SK-N-SH treated with all-trans-retinoic acid at 6 μM for 48 hours (cell line): ENCODE measurements at regions not wholly inside any gene's neighbourhood (a gene's known extent, or its start where the extent isn't known, plus 50 kb on each side); places are given as distances from the start of the nearest gene placed in this dataset.

Experiments
- ESRRG ChIP-seq: fragments of 250-450 bp; sonication (Bioruptor Pico); IDR thresholded peaks from 2 replicates; pipeline ENCODE4 v1.6.1; 2021; ENCODE audit warnings: mild to moderate bottlenecking
- SNAI2 ChIP-seq: fragments of 250-450 bp; sonication (Bioruptor Pico); IDR thresholded peaks from 2 replicates; pipeline ENCODE4 v1.5.0; 2020; ENCODE audit warnings: mild to moderate bottlenecking, moderate library complexity
- TOX ChIP-seq: fragments of 250-450 bp; sonication (Bioruptor Pico); IDR thresholded peaks from 2 replicates; pipeline ENCODE4 v1.8.0; 2021; ENCODE audit warnings: mild to moderate bottlenecking, moderate library complexity, borderline replicate concordance
- ZNF565 ChIP-seq: fragments of 450-650 bp; formaldehyde crosslinking; conservative IDR thresholded peaks from 2 replicates; pipeline ENCODE4 v1.5.0; 2020; ENCODE audit warnings: low read depth, mild to moderate bottlenecking, moderate library complexity
- TF ChIP-seq, protein P1 (sequence below): fragments of 250-450 bp; sonication (Bioruptor Pico); IDR thresholded peaks from 2 replicates; pipeline ENCODE4 v1.5.1; 2020; ENCODE audit warnings: low read depth, mild to moderate bottlenecking, moderate library complexity
- TF ChIP-seq, protein P2 (sequence below): fragments of 250-450 bp; sonication (Bioruptor Pico); IDR thresholded peaks from 2 replicates; pipeline ENCODE4 v1.8.0; 2021; ENCODE audit warnings: low read depth, mild to moderate bottlenecking, moderate library complexity, borderline replicate concordance
- TF ChIP-seq, protein P3 (sequence below): fragments of 250-450 bp; sonication (Bioruptor Pico); IDR thresholded peaks from 2 replicates; pipeline ENCODE4 v1.8.0; 2020; ENCODE audit warnings: mild to moderate bottlenecking, moderate library complexity, borderline replicate concordance

DNA sequence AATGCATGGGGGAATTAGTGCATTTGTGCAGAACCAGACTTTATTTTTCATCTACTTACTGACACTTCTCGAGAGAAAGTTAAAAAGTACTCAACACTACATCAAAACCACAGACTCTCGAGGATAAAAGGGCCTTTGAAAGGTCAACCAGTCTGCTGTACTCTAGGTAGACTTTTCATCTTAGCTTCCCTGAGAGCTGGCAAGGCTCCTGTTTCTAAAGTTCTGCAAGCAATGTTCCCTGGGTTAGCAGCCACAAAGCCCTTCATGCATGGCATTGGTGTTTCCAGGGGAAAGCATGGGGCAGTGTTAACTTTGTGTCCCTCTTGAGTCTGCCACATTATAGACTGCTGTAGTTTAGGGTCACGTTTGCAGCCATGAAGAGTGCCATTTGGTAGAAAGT lies 106.4 kb upstream of the PFN2 start:
- TF ChIP-seq ESRRG (CRISPR knock-in tag) (no peak), TOX (CRISPR knock-in tag) (no peak), ZNF565 (CRISPR knock-in tag) (no peak), SNAI2 (CRISPR knock-in tag) (no peak)
- TF ChIP-seq, protein P1, sequence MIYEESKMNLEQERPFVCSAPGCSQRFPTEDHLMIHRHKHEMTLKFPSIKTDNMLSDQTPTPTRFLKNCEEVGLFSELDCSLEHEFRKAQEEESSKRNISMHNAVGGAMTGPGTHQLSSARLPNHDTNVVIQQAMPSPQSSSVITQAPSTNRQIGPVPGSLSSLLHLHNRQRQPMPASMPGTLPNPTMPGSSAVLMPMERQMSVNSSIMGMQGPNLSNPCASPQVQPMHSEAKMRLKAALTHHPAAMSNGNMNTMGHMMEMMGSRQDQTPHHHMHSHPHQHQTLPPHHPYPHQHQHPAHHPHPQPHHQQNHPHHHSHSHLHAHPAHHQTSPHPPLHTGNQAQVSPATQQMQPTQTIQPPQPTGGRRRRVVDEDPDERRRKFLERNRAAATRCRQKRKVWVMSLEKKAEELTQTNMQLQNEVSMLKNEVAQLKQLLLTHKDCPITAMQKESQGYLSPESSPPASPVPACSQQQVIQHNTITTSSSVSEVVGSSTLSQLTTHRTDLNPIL (CRISPR knock-in tag): no peak
- TF ChIP-seq, protein P2, sequence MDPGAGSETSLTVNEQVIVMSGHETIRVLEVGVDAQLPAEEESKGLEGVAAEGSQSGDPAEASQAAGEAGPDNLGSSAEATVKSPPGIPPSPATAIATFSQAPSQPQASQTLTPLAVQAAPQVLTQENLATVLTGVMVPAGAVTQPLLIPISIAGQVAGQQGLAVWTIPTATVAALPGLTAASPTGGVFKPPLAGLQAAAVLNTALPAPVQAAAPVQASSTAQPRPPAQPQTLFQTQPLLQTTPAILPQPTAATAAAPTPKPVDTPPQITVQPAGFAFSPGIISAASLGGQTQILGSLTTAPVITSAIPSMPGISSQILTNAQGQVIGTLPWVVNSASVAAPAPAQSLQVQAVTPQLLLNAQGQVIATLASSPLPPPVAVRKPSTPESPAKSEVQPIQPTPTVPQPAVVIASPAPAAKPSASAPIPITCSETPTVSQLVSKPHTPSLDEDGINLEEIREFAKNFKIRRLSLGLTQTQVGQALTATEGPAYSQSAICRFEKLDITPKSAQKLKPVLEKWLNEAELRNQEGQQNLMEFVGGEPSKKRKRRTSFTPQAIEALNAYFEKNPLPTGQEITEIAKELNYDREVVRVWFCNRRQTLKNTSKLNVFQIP: no peak
- TF ChIP-seq, protein P3, sequence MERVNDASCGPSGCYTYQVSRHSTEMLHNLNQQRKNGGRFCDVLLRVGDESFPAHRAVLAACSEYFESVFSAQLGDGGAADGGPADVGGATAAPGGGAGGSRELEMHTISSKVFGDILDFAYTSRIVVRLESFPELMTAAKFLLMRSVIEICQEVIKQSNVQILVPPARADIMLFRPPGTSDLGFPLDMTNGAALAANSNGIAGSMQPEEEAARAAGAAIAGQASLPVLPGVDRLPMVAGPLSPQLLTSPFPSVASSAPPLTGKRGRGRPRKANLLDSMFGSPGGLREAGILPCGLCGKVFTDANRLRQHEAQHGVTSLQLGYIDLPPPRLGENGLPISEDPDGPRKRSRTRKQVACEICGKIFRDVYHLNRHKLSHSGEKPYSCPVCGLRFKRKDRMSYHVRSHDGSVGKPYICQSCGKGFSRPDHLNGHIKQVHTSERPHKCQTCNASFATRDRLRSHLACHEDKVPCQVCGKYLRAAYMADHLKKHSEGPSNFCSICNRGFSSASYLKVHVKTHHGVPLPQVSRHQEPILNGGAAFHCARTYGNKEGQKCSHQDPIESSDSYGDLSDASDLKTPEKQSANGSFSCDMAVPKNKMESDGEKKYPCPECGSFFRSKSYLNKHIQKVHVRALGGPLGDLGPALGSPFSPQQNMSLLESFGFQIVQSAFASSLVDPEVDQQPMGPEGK: no peak
